ENCODE measurements at regions not wholly inside any gene's neighbourhood (a gene's known extent, or its start where the extent isn't known, plus 50 kb on each side); places are given as distances from the start of the nearest gene placed in this dataset.

- no peak for TF ChIP-seq SNAI2 (CRISPR knock-in tag; IDR thresholded peaks at IDR 0.05)
- TF ChIP-seq, protein P1, sequence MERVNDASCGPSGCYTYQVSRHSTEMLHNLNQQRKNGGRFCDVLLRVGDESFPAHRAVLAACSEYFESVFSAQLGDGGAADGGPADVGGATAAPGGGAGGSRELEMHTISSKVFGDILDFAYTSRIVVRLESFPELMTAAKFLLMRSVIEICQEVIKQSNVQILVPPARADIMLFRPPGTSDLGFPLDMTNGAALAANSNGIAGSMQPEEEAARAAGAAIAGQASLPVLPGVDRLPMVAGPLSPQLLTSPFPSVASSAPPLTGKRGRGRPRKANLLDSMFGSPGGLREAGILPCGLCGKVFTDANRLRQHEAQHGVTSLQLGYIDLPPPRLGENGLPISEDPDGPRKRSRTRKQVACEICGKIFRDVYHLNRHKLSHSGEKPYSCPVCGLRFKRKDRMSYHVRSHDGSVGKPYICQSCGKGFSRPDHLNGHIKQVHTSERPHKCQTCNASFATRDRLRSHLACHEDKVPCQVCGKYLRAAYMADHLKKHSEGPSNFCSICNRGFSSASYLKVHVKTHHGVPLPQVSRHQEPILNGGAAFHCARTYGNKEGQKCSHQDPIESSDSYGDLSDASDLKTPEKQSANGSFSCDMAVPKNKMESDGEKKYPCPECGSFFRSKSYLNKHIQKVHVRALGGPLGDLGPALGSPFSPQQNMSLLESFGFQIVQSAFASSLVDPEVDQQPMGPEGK (CRISPR knock-in tag; IDR thresholded peaks at IDR 0.05; ENCODE audit: borderline replicate concordance) = no peak
- TF ChIP-seq CSDC2 (CRISPR knock-in tag; IDR thresholded peaks at IDR 0.05) = no peak
- no peak for TF ChIP-seq ZNF565 (CRISPR knock-in tag; conservative IDR thresholded peaks at IDR 0.05; ENCODE audit: low read depth)
- TF ChIP-seq ISL1 (CRISPR knock-in tag; IDR thresholded peaks at IDR 0.05) = no peak
- no peak for TF ChIP-seq ESRRG (CRISPR knock-in tag; IDR thresholded peaks at IDR 0.05)
- TF ChIP-seq CREB5 (CRISPR knock-in tag; IDR thresholded peaks at IDR 0.05; ENCODE audit: low read depth) = no peak
- TF ChIP-seq, protein P2, sequence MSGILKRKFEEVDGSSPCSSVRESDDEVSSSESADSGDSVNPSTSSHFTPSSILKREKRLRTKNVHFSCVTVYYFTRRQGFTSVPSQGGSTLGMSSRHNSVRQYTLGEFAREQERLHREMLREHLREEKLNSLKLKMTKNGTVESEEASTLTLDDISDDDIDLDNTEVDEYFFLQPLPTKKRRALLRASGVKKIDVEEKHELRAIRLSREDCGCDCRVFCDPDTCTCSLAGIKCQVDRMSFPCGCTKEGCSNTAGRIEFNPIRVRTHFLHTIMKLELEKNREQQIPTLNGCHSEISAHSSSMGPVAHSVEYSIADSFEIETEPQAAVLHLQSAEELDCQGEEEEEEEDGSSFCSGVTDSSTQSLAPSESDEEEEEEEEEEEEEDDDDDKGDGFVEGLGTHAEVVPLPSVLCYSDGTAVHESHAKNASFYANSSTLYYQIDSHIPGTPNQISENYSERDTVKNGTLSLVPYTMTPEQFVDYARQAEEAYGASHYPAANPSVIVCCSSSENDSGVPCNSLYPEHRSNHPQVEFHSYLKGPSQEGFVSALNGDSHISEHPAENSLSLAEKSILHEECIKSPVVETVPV (CRISPR knock-in tag; IDR thresholded peaks at IDR 0.05) = no peak
- TF ChIP-seq PPARA (CRISPR knock-in tag; IDR thresholded peaks at IDR 0.05; ENCODE audit: borderline replicate concordance) = no peak
- no peak for TF ChIP-seq ZFP3 (CRISPR knock-in tag; IDR thresholded peaks at IDR 0.05)
- no peak for TF ChIP-seq RARB (CRISPR knock-in tag; IDR thresholded peaks at IDR 0.05)
- no peak for TF ChIP-seq ZC3H10 (CRISPR knock-in tag; IDR thresholded peaks at IDR 0.05)
- TF ChIP-seq GLIS3 (CRISPR knock-in tag; IDR thresholded peaks at IDR 0.05) = no peak
- no peak for TF ChIP-seq POU6F1 (CRISPR knock-in tag; IDR thresholded peaks at IDR 0.05; ENCODE audit: borderline replicate concordance, low read depth)
- no peak for TF ChIP-seq ZNF70 (CRISPR knock-in tag; IDR thresholded peaks at IDR 0.05)
- no peak for TF ChIP-seq TOX (CRISPR knock-in tag; IDR thresholded peaks at IDR 0.05; ENCODE audit: borderline replicate concordance)
- TF ChIP-seq ZFP30 (CRISPR knock-in tag; IDR thresholded peaks at IDR 0.05) = no peak
- no peak for TF ChIP-seq OSR1 (CRISPR knock-in tag; IDR thresholded peaks at IDR 0.05)
- ATAC-seq = no peak
Observed at GRCh38 chr5:8048920-8049319, 180.0 kb downstream of the MTRR start.

DNA sequence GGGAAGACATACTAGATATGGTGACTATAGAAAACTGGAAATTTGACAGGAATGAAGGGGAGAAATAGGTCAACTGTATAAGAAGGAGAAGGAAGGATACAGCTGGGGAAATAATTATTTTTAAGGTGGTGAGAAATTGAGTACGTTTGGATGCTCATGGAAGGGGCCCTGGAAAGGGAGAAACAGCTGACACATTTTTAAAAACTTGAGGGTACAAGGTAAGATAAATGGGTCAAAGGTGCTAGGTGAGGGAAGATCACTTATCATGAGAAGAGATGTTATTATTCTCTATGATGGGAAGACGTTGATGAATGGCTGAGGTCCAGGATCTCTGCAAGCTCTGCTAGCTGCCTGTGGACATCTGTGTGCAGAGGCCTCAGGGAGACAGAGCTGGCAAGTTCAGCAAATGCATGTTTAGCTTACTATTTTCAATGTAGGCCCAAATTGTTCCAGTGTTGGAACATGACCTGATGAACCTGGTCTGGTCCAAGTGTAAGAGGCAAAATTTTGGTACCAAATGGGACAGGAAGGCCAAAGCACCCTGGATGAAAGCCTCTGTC is 181.7 kb downstream of the MTRR start:
- ATAC-seq = no peak
- TF ChIP-seq ZFP3 (CRISPR knock-in tag; IDR thresholded peaks at IDR 0.05) = no peak
- TF ChIP-seq, protein P2 (CRISPR knock-in tag; IDR thresholded peaks at IDR 0.05) = no peak
- no peak for TF ChIP-seq ZNF565 (CRISPR knock-in tag; conservative IDR thresholded peaks at IDR 0.05; ENCODE audit: low read depth)
- TF ChIP-seq RARB (CRISPR knock-in tag; IDR thresholded peaks at IDR 0.05) = no peak
- no peak for TF ChIP-seq BACH2 (CRISPR knock-in tag; IDR thresholded peaks at IDR 0.05; ENCODE audit: borderline replicate concordance)
- no peak for TF ChIP-seq CSDC2 (CRISPR knock-in tag; IDR thresholded peaks at IDR 0.05)
- TF ChIP-seq POU6F1 (CRISPR knock-in tag; IDR thresholded peaks at IDR 0.05; ENCODE audit: borderline replicate concordance, low read depth) = no peak
- TF ChIP-seq PPARA (CRISPR knock-in tag; IDR thresholded peaks at IDR 0.05; ENCODE audit: borderline replicate concordance) = no peak
- no peak for TF ChIP-seq ZNF8 (CRISPR knock-in tag; IDR thresholded peaks at IDR 0.05)

- ATAC-seq = no peak
- TF ChIP-seq SNAI2 (CRISPR knock-in tag; IDR thresholded peaks at IDR 0.05) (no peak), ZFP3 (CRISPR knock-in tag; IDR thresholded peaks at IDR 0.05) (no peak), OSR1 (CRISPR knock-in tag; IDR thresholded peaks at IDR 0.05) (no peak), ZNF70 (CRISPR knock-in tag; IDR thresholded peaks at IDR 0.05) (no peak), CREB5 (CRISPR knock-in tag; IDR thresholded peaks at IDR 0.05; ENCODE audit: low read depth) (no peak), POU6F1 (CRISPR knock-in tag; IDR thresholded peaks at IDR 0.05; ENCODE audit: borderline replicate concordance, low read depth) (no peak), CSDC2 (CRISPR knock-in tag; IDR thresholded peaks at IDR 0.05) (no peak), ZNF8 (CRISPR knock-in tag; IDR thresholded peaks at IDR 0.05) (no peak)
Observed at GRCh38 chr5:8053270-8053669, 184.3 kb downstream of the MTRR start.

Data from SK-N-SH treated with all-trans-retinoic acid at 6 μM for 48 hours (cell line).